ENCODE measurements at regions not wholly inside any gene's neighbourhood (a gene's known extent, or its start where the extent isn't known, plus 50 kb on each side); places are given as distances from the start of the nearest gene placed in this dataset.

GRCh38 chr14:82449926-82450468 is 916.3 kb upstream of the SEL1L start:
- TF ChIP-seq CTCF (IDR thresholded peaks at IDR 0.05; ENCODE audit: poor library complexity, severe bottlenecking): no peak
- TF ChIP-seq EZH2 (IDR thresholded peaks at IDR 0.05; ENCODE audit: borderline replicate concordance, insufficient read depth, low read length, poor library complexity, severe bottlenecking): no peak
- TF ChIP-seq POLR2AphosphoS5 (IDR thresholded peaks at IDR 0.05): no peak
- TF ChIP-seq TAF1 (IDR thresholded peaks at IDR 0.05; ENCODE audit: low read depth): no peak
- TF ChIP-seq REST (IDR thresholded peaks at IDR 0.05; ENCODE audit: borderline replicate concordance): no peak
- no peak for TF ChIP-seq RAD21 (conservative IDR thresholded peaks at IDR 0.05)
